NCI-H510A (cell line): ENCODE measurements at regions not wholly inside any gene's neighbourhood (a gene's known extent, or its start where the extent isn't known, plus 50 kb on each side); places are given as distances from the start of the nearest gene placed in this dataset.
"Not testable (repeated sequence)": the region's sequence is repeated elsewhere in the genome, so short reads cannot be mapped to it uniquely, and the experiment has no call there.

ENCODE experiments used
- DNase-seq: peaks from one replicate; lab custom pipeline; 2025; lab: John Stamatoyannopoulos, UW

- no peak for DNase-seq
Measured at GRCh38 chr5:82551192-82551591, 273.0 kb upstream of the RPS23 start.

GRCh38 chr5:82549263-82549662, 271.1 kb upstream of the RPS23 start:
- DNase-seq, result no peak

GRCh38 chr5:82544004-82544403, 265.9 kb upstream of the RPS23 start:
- no peak for DNase-seq

- no peak for DNase-seq
Measured at GRCh38 chr5:82540301-82540700, 262.1 kb upstream of the RPS23 start.

- DNase-seq, result no peak
Measured at GRCh38 chr5:82538339-82539034, 260.3 kb upstream of the RPS23 start.

GRCh38 chr5:82537687-82538306, 259.6 kb upstream of the RPS23 start:
- DNase-seq, result no peak

- DNase-seq, result no peak
Measured at GRCh38 chr5:82534986-82535385, 256.8 kb upstream of the RPS23 start.

GRCh38 chr5:82532075-82532474, 253.9 kb upstream of the RPS23 start:
- not testable (repeated sequence) for DNase-seq

- DNase-seq, result no peak
Measured at GRCh38 chr5:82526540-82526939, 248.4 kb upstream of the RPS23 start.

- no peak for DNase-seq
Measured at GRCh38 chr5:82525626-82526025, 247.5 kb upstream of the RPS23 start.

GRCh38 chr5:82523633-82524032, 245.5 kb upstream of the RPS23 start:
- no peak for DNase-seq

GRCh38 chr5:82522897-82523296, 244.7 kb upstream of the RPS23 start:
- DNase-seq, result no peak

GRCh38 chr5:82521431-82522051, 243.4 kb upstream of the RPS23 start:
- no peak for DNase-seq

- DNase-seq, result no peak
Measured at GRCh38 chr5:82519558-82519957, 241.4 kb upstream of the RPS23 start.

GRCh38 chr5:82517544-82518075, 239.5 kb upstream of the RPS23 start:
- no peak for DNase-seq

- DNase-seq, result no peak
Measured at GRCh38 chr5:82513738-82514137, 235.6 kb upstream of the RPS23 start.

- no peak for DNase-seq
Measured at GRCh38 chr5:82512025-82512424, 233.9 kb upstream of the RPS23 start.

GRCh38 chr5:82511134-82511533, 233.0 kb upstream of the RPS23 start:
- DNase-seq, result no peak

- DNase-seq, result no peak
Measured at GRCh38 chr5:82509762-82510161, 231.6 kb upstream of the RPS23 start.

- DNase-seq, result not testable (repeated sequence)
Measured at GRCh38 chr5:82506390-82506789, 228.2 kb upstream of the RPS23 start.

- DNase-seq, result no peak
Measured at GRCh38 chr5:82499725-82500244, 221.6 kb upstream of the RPS23 start.

- no peak for DNase-seq
Measured at GRCh38 chr5:82497242-82497641, 219.1 kb upstream of the RPS23 start.

GRCh38 chr5:82494942-82495341, 216.8 kb upstream of the RPS23 start:
- DNase-seq, result no peak
